DOHH2 (cell line): ENCODE measurements at regions not wholly inside any gene's neighbourhood (a gene's known extent, or its start where the extent isn't known, plus 50 kb on each side); places are given as distances from the start of the nearest gene placed in this dataset.

Source experiments
- H3F3A ChIP-seq: fragments of 200-600 bp; sonication (generic), shearing (Covaris generic); 2 replicates; pipeline ENCODE4 v1.6.0; 2016; ENCODE audit warnings: antibody characterized with exemption, mild to moderate bottlenecking; ENCODE audit not compliant: control insufficient read depth, insufficient read depth
- H3K27ac ChIP-seq: fragments of 200-600 bp; sonication (generic); 2 replicates; pipeline ENCODE4 v1.5.1; 2014; ENCODE audit warnings: low read depth, mild to moderate bottlenecking, low read length, moderate library complexity
- H3K27me3 ChIP-seq: fragments of 200-600 bp; sonication (generic); 2 replicates; pipeline ENCODE4 v1.6.1; 2014; ENCODE audit warnings: mild to moderate bottlenecking, low read length, mixed read lengths; ENCODE audit not compliant: control insufficient read depth
- H3K36me3 ChIP-seq: fragments of 200-600 bp; sonication (generic); 2 replicates; pipeline ENCODE4 v1.6.1; 2014; ENCODE audit warnings: mild to moderate bottlenecking, low read length, moderate library complexity, mixed read lengths; ENCODE audit not compliant: control insufficient read depth
- H3K4me1 ChIP-seq: fragments of 200-600 bp; sonication (generic); 2 replicates; pipeline ENCODE4 v1.6.1; 2014; ENCODE audit warnings: mild to moderate bottlenecking, low read length, mixed read lengths; ENCODE audit not compliant: control insufficient read depth
- H3K4me2 ChIP-seq: fragments of 200-600 bp; sonication (generic); 2 replicates; pipeline ENCODE4 v1.6.0; 2014; ENCODE audit warnings: mild to moderate bottlenecking, low read length, moderate library complexity
- H3K4me3 ChIP-seq: fragments of 200-600 bp; sonication (generic); 2 replicates; pipeline ENCODE4 v1.5.1; 2014; ENCODE audit warnings: mild to moderate bottlenecking, low read length, mixed read lengths
- H3K79me2 ChIP-seq: fragments of 200-600 bp; sonication (generic); 2 replicates; pipeline ENCODE4 v1.6.1; 2014; ENCODE audit warnings: mild to moderate bottlenecking, low read length, mixed read lengths; ENCODE audit not compliant: control insufficient read depth
- H3K9me2 ChIP-seq: fragments of 200-600 bp; sonication (generic); replicated peaks from 2 replicates; pipeline ENCODE4 v1.6.1; 2014; ENCODE audit warnings: mild to moderate bottlenecking, low read length, mixed read lengths; ENCODE audit not compliant: control insufficient read depth
- H3K9me3 ChIP-seq: fragments of 200-600 bp; sonication (generic); 2 replicates; pipeline ENCODE4 v1.6.1; 2014; ENCODE audit warnings: antibody characterized with exemption, low read length, mixed read lengths; ENCODE audit not compliant: control insufficient read depth, insufficient read depth
- H4K20me1 ChIP-seq: fragments of 200-600 bp; sonication (generic); 2 replicates; pipeline ENCODE4 v1.6.0; 2014; ENCODE audit warnings: low read depth, mild to moderate bottlenecking, antibody characterized with exemption, low read length, moderate library complexity; ENCODE audit not compliant: control insufficient read depth, insufficient read depth
- EZH2phosphoT487 ChIP-seq: fragments of 200-600 bp; sonication (generic); IDR thresholded peaks from 2 replicates; pipeline ENCODE4 v1.6.1; 2017; ENCODE audit warnings: borderline replicate concordance, mild to moderate bottlenecking, antibody characterized with exemption, low read length, moderate library complexity, mixed read lengths
- TF ChIP-seq, protein P1 (sequence below): fragments of 200-600 bp; sonication (generic); IDR thresholded peaks from one replicate; pipeline ENCODE4 v1.5.1; 2014; ENCODE audit warnings: antibody characterized with exemption, mild to moderate bottlenecking, low read depth, low read length; ENCODE audit not compliant: poor library complexity, severe bottlenecking

DNA sequence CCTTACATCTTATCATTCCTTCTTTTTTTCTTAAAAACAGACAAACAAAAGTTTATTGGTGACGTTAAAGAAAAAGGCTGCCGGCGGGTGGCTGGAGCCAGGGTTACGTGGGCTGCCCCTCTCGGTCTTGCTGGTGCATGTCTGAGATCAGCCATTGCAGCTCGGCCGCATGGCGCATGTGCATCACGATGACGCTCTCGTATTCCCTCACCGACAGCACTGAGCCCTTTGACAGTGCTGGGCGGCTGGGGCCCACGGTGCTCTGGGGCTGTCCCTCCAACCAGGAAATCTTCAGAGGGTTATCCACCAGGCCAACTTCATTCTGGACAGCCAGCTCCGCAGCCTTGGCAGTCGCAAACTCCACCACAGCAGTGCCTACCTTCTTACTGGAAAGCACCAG is 1081.8 kb upstream of the TMEFF2 start:
- H3K36me3 ChIP-seq: no peaks in the 10 kb centered on the region
- no peaks in the 10 kb centered on the region for H4K20me1 ChIP-seq
- H3K9me2 ChIP-seq: no peaks in the 10 kb centered on the region
- H3K27ac ChIP-seq: no peak overlapping the region
- no peaks in the 10 kb centered on the region for H3K9me3 ChIP-seq
- H3K4me3 ChIP-seq: no peak overlapping the region
- H3K79me2 ChIP-seq: no peaks in the 10 kb centered on the region
- no peak for TF ChIP-seq EZH2phosphoT487
- TF ChIP-seq, protein P1, sequence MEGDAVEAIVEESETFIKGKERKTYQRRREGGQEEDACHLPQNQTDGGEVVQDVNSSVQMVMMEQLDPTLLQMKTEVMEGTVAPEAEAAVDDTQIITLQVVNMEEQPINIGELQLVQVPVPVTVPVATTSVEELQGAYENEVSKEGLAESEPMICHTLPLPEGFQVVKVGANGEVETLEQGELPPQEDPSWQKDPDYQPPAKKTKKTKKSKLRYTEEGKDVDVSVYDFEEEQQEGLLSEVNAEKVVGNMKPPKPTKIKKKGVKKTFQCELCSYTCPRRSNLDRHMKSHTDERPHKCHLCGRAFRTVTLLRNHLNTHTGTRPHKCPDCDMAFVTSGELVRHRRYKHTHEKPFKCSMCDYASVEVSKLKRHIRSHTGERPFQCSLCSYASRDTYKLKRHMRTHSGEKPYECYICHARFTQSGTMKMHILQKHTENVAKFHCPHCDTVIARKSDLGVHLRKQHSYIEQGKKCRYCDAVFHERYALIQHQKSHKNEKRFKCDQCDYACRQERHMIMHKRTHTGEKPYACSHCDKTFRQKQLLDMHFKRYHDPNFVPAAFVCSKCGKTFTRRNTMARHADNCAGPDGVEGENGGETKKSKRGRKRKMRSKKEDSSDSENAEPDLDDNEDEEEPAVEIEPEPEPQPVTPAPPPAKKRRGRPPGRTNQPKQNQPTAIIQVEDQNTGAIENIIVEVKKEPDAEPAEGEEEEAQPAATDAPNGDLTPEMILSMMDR: no peak
- no peaks in the 10 kb centered on the region for H3F3A ChIP-seq
- H3K4me1 ChIP-seq: no peaks in the 10 kb centered on the region
- no peak overlapping the region for H3K4me2 ChIP-seq
- H3K27me3 ChIP-seq: no peaks in the 10 kb centered on the region

DNA sequence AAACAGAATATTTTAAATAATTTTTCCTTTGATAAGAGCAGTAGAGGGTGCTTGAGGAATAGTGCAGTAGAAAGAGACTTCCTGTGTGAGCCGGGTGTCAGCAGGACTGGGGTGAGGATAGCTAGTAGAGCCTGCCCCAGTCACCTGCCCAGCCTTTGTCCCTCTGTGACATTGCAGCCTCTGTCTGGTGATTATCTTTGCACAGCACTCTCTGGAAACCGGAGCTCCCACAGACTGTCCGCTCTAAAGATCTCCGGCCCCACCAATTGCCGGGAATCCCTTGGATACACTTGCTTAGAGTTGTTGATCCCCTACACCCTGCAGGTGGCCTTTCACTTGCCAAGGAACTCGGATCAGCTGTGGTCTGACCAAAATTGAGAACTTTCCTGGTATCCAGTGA is 1081.3 kb upstream of the TMEFF2 start:
- H3K79me2 ChIP-seq: no peaks in the 10 kb centered on the region
- TF ChIP-seq, protein P1: no peak
- TF ChIP-seq EZH2phosphoT487: no peak
- H3K4me1 ChIP-seq: no peaks in the 10 kb centered on the region
- H3K36me3 ChIP-seq: no peaks in the 10 kb centered on the region
- H3F3A ChIP-seq: no peaks in the 10 kb centered on the region
- H3K9me3 ChIP-seq: no peaks in the 10 kb centered on the region
- no peak overlapping the region for H3K27ac ChIP-seq
- no peaks in the 10 kb centered on the region for H3K27me3 ChIP-seq
- no peaks in the 10 kb centered on the region for H4K20me1 ChIP-seq
- no peak overlapping the region for H3K4me2 ChIP-seq
- no peak overlapping the region for H3K4me3 ChIP-seq
- H3K9me2 ChIP-seq: no peaks in the 10 kb centered on the region

DNA sequence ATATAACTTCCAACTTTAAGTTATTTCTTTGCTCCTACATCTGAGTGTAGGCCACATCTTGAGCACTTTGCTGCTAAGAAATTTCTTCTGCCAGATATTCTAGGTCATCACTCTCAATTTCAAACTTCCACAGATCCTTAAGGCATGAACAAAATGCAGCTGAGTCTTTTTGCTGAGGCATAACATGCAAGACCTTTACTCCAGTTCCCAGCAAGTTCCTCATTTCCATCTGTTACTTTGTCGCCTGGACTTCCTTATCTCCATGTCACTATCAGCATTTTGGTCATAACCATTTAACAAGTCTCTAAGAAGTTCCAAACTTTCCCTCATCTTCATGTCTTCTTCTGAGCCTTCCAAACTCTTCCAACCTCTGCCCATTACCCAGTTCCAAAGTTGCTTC is 1077.3 kb upstream of the TMEFF2 start:
- Histone ChIP-seq H3K4me2 (no peak overlapping the region), H3K27ac (no peak overlapping the region), H3K36me3 (no peaks in the 10 kb centered on the region), H3K79me2 (no peaks in the 10 kb centered on the region), H4K20me1 (no peaks in the 10 kb centered on the region), H3K9me3 (no peaks in the 10 kb centered on the region), H3F3A (no peaks in the 10 kb centered on the region), H3K4me3 (no peak overlapping the region), H3K4me1 (no peaks in the 10 kb centered on the region), H3K9me2 (no peaks in the 10 kb centered on the region), H3K27me3 (no peaks in the 10 kb centered on the region)
- TF ChIP-seq EZH2phosphoT487: no peak
- TF ChIP-seq, protein P1: no peak

DNA sequence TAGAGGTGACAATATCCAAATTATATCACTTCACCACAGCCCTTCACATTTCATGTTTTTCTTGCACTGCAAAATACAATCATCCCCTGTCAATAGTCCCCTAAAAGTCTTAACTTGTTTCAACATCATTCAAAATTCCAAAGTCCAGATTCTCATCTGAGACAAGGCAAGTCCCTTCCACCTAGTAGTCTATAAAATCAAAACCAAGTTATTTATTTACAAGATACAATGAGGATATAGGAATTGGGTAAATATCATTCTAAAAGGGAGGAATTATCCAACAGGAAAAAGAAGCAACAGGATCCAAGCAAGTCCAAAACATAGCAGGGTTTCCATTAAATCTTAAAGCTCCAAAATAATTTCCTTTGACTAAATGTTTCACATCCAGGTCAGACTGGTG is 1076.1 kb upstream of the TMEFF2 start:
- no peak overlapping the region for H3K4me2 ChIP-seq
- H3F3A ChIP-seq: no peaks in the 10 kb centered on the region
- H3K27ac ChIP-seq: no peak overlapping the region
- H3K9me2 ChIP-seq: no peaks in the 10 kb centered on the region
- no peak overlapping the region for H3K4me3 ChIP-seq
- no peaks in the 10 kb centered on the region for H3K27me3 ChIP-seq
- H3K9me3 ChIP-seq: no peaks in the 10 kb centered on the region
- TF ChIP-seq, protein P1: no peak
- TF ChIP-seq EZH2phosphoT487: no peak
- H3K79me2 ChIP-seq: no peaks in the 10 kb centered on the region
- H3K4me1 ChIP-seq: no peaks in the 10 kb centered on the region
- no peaks in the 10 kb centered on the region for H4K20me1 ChIP-seq
- no peaks in the 10 kb centered on the region for H3K36me3 ChIP-seq
